ENCODE measurements at regions not wholly inside any gene's neighbourhood (a gene's known extent, or its start where the extent isn't known, plus 50 kb on each side); places are given as distances from the start of the nearest gene placed in this dataset.

DNA sequence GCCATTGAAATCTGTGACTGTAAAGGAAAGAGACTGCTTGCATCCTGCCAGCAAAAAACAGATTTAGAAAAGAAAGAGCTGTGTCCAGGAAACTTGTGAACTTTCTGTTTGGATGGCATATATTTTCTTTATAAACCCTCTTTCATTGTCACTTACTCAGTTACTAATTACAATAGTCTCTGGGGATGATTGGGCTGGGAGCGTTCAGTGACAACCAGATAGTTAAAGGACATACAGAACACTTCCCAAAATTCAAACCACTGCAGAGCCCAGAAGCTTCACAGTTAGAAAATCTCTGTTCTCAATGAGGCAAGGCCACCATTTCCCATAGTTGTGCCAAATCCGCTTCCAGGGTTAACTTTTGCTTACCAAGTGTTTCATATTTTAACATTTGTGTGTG lies 98.6 kb upstream of the TAB2 start:
- Histone ChIP-seq H3K9ac (ENCODE audit: low read depth, low read length) (no peak overlapping the region), H3K36me3 (ENCODE audit: insufficient read depth, low read length) (no peaks in the 10 kb centered on the region), H3K4me1 (ENCODE audit: insufficient read depth, low read length) (peaks cover 7% of the 10 kb centered on the region; the same call in 1 of the 2 replicates), H3K27ac (ENCODE audit: low read depth, low read length) (no peak overlapping the region), H3K27me3 (ENCODE audit: insufficient read depth, low read length) (no peaks in the 10 kb centered on the region), H3K4me3 (ENCODE audit: low read length) (no peak overlapping the region), H3K9me3 (ENCODE audit: insufficient read depth, low read depth, low read length) (no peaks in the 10 kb centered on the region)
- WGBS, result 100% methylated on average over 2 of the region's 2 CpGs

DNA sequence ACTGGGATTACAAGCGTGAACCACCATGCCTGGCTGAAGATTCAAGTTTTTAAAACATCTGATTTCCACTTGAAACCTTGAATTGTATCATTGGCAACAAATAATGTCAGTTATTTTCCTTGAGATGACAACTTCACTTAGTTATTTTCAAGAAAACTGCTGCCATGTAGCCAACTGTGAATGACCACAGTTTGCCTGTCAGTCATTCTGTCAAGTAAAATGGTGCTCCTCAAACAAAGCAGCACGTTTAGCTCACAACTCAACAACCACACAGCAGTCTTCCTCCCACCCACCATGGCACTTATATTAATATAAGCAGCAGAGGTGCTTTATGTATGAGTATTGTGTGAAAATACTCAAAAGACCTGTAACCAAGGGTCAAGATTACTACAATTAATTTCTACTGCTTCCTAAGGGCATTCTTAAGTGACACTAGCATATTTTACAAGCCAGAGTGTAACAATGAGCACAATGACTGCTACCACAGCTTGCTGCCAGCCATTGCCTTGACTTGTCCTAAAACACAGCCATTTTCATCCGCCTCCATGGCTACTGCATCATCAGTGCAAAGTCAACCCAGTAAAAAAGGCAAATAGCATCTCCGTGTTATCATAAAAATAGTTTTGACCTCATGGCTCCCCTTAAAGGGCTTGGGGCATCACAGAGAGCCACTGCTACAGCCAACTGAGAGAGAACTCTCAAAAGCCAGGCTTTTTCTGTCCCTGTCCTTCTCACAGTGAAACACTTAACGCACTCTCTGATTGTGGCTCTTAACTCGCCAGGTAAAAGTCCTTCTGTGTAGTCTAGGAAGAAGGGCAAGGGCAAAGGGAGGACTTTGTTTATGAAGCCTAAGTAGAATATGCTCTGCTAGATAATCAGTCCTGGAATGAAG lies 96.4 kb upstream of the TAB2 start:
- H3K9ac ChIP-seq (ENCODE audit: low read depth, low read length), result no peak overlapping the region
- H3K27me3 ChIP-seq (ENCODE audit: insufficient read depth, low read length), result no peaks in the 10 kb centered on the region
- peaks cover 7% of the 10 kb centered on the region; the same call in 1 of the 2 replicates for H3K4me1 ChIP-seq (ENCODE audit: insufficient read depth, low read length)
- no peaks in the 10 kb centered on the region for H3K9me3 ChIP-seq (ENCODE audit: insufficient read depth, low read depth, low read length)
- no peaks in the 10 kb centered on the region for H3K36me3 ChIP-seq (ENCODE audit: insufficient read depth, low read length)
- H3K27ac ChIP-seq (ENCODE audit: low read depth, low read length), result no peak overlapping the region
- no peak overlapping the region for H3K4me3 ChIP-seq (ENCODE audit: low read length)
- 96% methylated on average over 6 of the region's 6 CpGs for WGBS

DNA sequence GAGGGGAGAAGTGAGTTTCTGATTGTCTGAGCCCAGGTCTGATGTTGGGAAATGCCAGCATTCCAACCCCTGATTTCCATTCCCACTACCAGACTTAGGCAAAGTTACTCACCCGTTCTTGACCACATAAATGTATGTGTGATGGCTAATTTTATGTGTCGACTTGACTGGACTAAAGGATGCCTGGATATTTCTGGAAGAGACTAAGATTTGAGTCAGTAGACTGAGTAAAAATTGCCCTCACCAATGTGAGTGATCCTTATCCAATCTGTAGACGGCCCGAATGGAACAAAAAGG lies 95.8 kb upstream of the TAB2 start:
- Histone ChIP-seq H3K9ac (ENCODE audit: low read depth, low read length) (no peak overlapping the region), H3K36me3 (ENCODE audit: insufficient read depth, low read length) (no peaks in the 10 kb centered on the region), H3K4me1 (ENCODE audit: insufficient read depth, low read length) (peaks cover 5% of the 10 kb centered on the region; the same call in 1 of the 2 replicates), H3K4me3 (ENCODE audit: low read length) (no peak overlapping the region), H3K27ac (ENCODE audit: low read depth, low read length) (no peak overlapping the region), H3K9me3 (ENCODE audit: insufficient read depth, low read depth, low read length) (no peaks in the 10 kb centered on the region), H3K27me3 (ENCODE audit: insufficient read depth, low read length) (no peaks in the 10 kb centered on the region)
- 98% methylated on average over 4 of the region's 4 CpGs for WGBS

DNA sequence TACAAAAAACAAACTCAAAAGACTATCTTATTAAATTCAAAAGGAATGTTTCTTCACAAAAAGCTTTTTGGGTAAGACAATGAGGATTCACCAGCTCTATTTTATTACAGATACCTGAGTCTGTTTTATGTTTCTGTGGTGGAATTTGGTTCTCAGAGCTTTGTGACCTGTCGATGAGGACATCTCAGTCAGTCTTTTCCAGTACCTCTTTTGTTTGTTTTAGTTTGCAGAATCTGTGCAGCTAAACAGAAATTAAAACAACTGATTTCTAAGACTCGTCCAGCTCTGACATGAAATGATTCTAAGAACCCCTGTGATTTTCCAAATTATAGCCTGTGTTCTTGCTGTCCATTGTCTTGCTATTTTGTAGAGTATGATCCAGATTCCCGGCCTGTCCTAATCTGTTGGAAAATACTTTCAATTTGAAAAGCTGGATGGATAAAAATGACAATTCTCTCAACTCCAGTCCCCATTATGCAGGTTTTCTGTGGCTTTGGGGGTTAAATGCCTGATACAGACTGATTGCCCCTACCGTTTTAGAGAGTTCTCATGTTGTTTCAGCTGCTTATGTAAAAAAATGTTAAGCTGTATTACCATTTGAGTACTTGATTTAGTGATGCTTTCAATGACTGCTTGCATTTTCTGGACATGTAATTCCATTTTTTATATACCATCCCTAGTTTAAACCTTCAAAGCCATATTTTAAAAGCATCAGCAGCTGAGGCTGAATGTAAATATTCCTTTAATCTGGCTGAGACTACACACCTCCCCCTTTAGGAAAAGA lies 94.2 kb upstream of the TAB2 start:
- H3K36me3 ChIP-seq (ENCODE audit: insufficient read depth, low read length), result no peaks in the 10 kb centered on the region
- no peaks in the 10 kb centered on the region for H3K27me3 ChIP-seq (ENCODE audit: insufficient read depth, low read length)
- no peak overlapping the region for H3K4me3 ChIP-seq (ENCODE audit: low read length)
- no peak overlapping the region for H3K9ac ChIP-seq (ENCODE audit: low read depth, low read length)
- peaks cover 7% of the 10 kb centered on the region for H3K4me1 ChIP-seq (ENCODE audit: insufficient read depth, low read length)
- H3K9me3 ChIP-seq (ENCODE audit: insufficient read depth, low read depth, low read length), result no peaks in the 10 kb centered on the region
- H3K27ac ChIP-seq (ENCODE audit: low read depth, low read length), result no peak overlapping the region
- 84% methylated on average over 3 of the region's 4 CpGs for WGBS

DNA sequence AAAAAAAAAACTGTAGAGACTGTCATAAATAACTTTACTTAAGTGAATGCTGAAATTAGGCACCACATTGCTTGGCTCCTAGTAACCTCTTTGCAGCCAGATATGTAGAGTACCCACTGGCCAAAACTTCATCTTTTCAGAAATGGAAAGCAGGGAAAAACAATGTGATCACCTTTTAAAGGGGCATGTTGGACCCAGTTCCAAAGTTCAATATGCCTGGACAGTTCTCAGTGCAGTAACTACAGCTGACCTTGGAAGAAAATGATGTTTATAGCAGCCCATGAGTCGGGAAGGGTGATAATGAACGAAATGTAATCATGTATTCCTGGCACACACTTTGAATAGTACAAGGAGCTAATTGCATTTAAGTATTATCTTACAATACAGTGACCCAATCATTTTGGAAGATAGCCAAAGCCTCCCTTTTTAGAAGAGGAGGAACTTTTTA lies 93.6 kb upstream of the TAB2 start:
- WGBS, result 94% methylated on average over 2 of the region's 2 CpGs
- H3K27me3 ChIP-seq (ENCODE audit: insufficient read depth, low read length), result no peaks in the 10 kb centered on the region

DNA sequence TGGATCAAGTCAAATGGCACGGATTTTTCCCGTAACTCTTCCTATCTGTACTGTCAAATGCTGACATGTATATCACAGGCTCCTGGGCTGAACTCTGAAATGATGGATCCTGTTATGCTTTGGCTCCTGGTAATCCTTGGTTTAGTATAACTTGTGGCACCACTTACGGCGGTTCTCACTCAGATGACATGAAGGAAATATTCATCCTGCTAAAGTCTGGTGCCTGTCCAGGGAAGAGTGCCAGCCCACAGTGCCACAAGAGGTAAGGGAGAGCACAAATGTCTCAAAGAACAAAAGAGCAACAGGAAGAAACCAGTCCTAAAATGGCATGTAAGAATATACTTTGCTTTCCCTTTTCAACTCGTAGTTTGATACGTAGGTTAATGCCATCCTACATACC lies 93.1 kb upstream of the TAB2 start:
- WGBS, result 94% methylated on average over 6 of the region's 6 CpGs
- H3K27ac ChIP-seq (ENCODE audit: low read depth, low read length), result no peak overlapping the region

More for the DNA sequence above, 93.6 kb upstream of the TAB2 start:
- Histone ChIP-seq H3K27ac (ENCODE audit: low read depth, low read length) (no peak overlapping the region), H3K9ac (ENCODE audit: low read depth, low read length) (no peak overlapping the region), H3K4me1 (ENCODE audit: insufficient read depth, low read length) (peaks cover 8% of the 10 kb centered on the region), H3K36me3 (ENCODE audit: insufficient read depth, low read length) (no peaks in the 10 kb centered on the region), H3K4me3 (ENCODE audit: low read length) (no peak overlapping the region), H3K9me3 (ENCODE audit: insufficient read depth, low read depth, low read length) (no peaks in the 10 kb centered on the region)

DNA sequence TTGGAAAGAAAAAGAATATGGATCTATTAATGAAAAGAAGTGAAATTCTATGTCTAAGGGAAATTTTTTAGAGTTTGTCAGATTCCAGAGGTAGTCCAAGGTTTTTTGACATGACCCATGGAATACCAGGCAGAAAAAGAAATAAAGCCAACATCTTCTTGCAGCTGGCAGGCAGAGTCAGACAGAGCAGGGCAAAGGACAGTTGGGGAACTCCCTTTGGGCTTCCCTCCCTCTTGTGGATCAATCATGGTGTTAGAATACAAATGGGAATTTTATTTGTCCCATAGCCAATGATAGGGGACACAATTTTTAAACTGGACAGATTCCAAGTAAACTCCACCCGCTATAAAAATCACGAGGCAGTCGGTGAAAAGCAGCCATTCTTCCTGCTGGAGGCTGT lies 92.1 kb upstream of the TAB2 start:
- Histone ChIP-seq H3K4me3 (ENCODE audit: low read length) (no peak overlapping the region), H3K9ac (ENCODE audit: low read depth, low read length) (no peak overlapping the region), H3K27ac (ENCODE audit: low read depth, low read length) (no peak overlapping the region), H3K36me3 (ENCODE audit: insufficient read depth, low read length) (no peaks in the 10 kb centered on the region), H3K27me3 (ENCODE audit: insufficient read depth, low read length) (no peaks in the 10 kb centered on the region), H3K9me3 (ENCODE audit: insufficient read depth, low read depth, low read length) (no peaks in the 10 kb centered on the region), H3K4me1 (ENCODE audit: insufficient read depth, low read length) (peaks cover 8% of the 10 kb centered on the region)
- WGBS, result 100% methylated on average over 3 of the region's 3 CpGs

More for the DNA sequence above, 93.1 kb upstream of the TAB2 start:
- no peaks in the 10 kb centered on the region for H3K9me3 ChIP-seq (ENCODE audit: insufficient read depth, low read depth, low read length)
- no peak overlapping the region for H3K9ac ChIP-seq (ENCODE audit: low read depth, low read length)
- H3K36me3 ChIP-seq (ENCODE audit: insufficient read depth, low read length), result no peaks in the 10 kb centered on the region
- H3K27me3 ChIP-seq (ENCODE audit: insufficient read depth, low read length), result no peaks in the 10 kb centered on the region
- peaks cover 8% of the 10 kb centered on the region for H3K4me1 ChIP-seq (ENCODE audit: insufficient read depth, low read length)
- H3K4me3 ChIP-seq (ENCODE audit: low read length), result no peak overlapping the region

DNA sequence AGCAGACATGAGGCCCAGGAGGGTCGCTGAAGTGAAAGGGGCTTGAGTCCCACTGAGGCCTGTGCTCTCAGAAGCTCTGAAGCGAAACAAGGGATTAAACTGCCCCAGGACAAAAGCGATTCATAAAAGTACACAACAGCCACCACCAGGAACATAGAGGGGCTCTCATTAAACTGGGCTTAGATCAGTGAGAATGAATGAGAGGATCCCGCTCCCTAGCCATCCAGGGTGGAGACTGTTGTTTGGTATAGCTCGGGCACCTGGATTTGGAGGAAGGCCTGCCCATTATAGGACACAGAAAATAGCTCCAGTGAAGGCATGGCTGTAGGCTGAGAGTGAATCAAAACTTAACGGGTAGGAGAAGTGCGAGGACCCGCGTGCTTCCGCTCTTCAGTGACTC lies 91.6 kb upstream of the TAB2 start:
- no peaks in the 10 kb centered on the region for H3K27me3 ChIP-seq (ENCODE audit: insufficient read depth, low read length)
- H3K36me3 ChIP-seq (ENCODE audit: insufficient read depth, low read length), result no peaks in the 10 kb centered on the region
- H3K9ac ChIP-seq (ENCODE audit: low read depth, low read length), result no peak overlapping the region
- peaks cover 8% of the 10 kb centered on the region for H3K4me1 ChIP-seq (ENCODE audit: insufficient read depth, low read length)
- H3K4me3 ChIP-seq (ENCODE audit: low read length), result no peak overlapping the region
- no peaks in the 10 kb centered on the region for H3K9me3 ChIP-seq (ENCODE audit: insufficient read depth, low read depth, low read length)
- H3K27ac ChIP-seq (ENCODE audit: low read depth, low read length), result no peak overlapping the region
- WGBS, result 92% methylated on average over 9 of the region's 10 CpGs

DNA sequence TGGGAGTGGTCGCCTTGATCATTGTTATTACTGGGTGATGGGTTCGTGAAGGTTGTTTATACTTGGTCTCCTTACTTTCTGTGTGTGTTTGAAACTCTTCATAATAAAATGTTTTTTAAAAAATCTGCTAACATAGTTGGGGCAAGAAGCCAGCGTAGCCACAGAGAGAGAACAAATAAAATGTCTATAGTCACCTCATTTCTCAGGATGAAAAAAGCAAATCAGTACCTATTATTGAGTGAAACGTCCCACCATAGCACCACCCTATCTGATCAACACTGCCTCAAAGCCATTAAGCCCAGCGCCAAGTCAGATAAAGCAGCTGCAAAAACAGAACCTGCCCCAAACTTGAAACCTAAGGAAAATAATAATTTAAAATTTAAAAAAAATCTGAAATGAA lies 89.7 kb upstream of the TAB2 start:
- WGBS, result 85% methylated on average over 5 of the region's 5 CpGs
- H3K9me3 ChIP-seq (ENCODE audit: insufficient read depth, low read depth, low read length), result no peaks in the 10 kb centered on the region
- H3K27me3 ChIP-seq (ENCODE audit: insufficient read depth, low read length), result no peaks in the 10 kb centered on the region
- H3K9ac ChIP-seq (ENCODE audit: low read depth, low read length), result no peak overlapping the region
- H3K27ac ChIP-seq (ENCODE audit: low read depth, low read length), result no peak overlapping the region
- H3K4me3 ChIP-seq (ENCODE audit: low read length), result no peak overlapping the region
- no peaks in the 10 kb centered on the region for H3K36me3 ChIP-seq (ENCODE audit: insufficient read depth, low read length)
- H3K4me1 ChIP-seq (ENCODE audit: insufficient read depth, low read length), result peaks cover 9% of the 10 kb centered on the region

DNA sequence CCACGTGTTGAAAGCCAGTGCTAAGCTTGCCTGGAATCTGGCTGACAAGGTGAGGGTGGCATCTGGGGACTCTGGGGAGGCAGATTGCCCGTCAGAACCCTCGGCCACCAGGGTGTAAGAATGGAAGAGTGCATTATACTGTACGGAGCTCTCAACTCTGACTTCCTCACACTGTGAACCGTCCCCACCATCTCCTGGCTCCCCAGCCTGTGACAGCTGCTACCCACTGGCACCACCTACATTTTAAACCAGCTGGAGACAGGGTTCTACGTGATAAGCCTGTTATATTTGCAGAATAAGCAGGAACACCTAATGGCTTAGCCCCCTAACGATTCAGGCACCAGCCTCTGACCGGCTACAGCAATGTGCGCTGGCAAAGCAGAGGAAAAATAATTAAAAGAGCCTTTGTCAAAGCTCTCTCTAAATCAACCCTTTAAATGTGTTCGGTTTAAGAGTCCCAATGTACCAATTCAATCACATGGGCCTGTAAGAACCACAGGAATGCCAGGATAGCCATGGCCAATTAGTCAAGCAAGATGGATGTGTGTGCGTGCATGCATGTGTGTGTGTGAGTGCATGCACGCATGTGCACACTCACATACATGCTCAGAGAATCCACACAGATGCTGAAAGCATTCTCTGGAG lies 89.1 kb upstream of the TAB2 start:
- Histone ChIP-seq H3K36me3 (ENCODE audit: insufficient read depth, low read length) (no peaks in the 10 kb centered on the region), H3K4me3 (ENCODE audit: low read length) (no peak overlapping the region), H3K27me3 (ENCODE audit: insufficient read depth, low read length) (no peaks in the 10 kb centered on the region), H3K9ac (ENCODE audit: low read depth, low read length) (no peak overlapping the region), H3K9me3 (ENCODE audit: insufficient read depth, low read depth, low read length) (no peaks in the 10 kb centered on the region), H3K27ac (ENCODE audit: low read depth, low read length) (no peak overlapping the region), H3K4me1 (ENCODE audit: insufficient read depth, low read length) (peaks cover 12% of the 10 kb centered on the region)
- WGBS, result 77% methylated on average over 11 of the region's 12 CpGs

DNA sequence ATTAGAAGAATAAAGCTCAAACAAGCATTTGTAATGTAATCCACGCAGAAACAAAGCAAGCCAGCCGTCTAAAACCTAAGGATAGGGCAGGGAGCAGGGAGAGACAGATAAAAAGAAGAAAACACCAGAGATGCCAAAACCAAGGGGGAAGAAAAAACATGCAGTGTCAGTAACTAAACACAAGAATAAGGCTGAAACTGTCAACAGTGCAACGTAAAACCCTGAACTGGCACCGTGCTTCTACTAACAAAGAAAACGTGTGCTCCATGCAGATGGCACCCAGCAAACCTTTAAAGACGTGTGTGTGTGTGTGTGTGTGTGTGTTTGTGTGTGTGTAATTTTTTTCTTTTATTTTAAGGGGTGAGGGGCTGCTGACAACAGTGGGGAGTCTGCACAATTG lies 88.4 kb upstream of the TAB2 start:
- 91% methylated on average over 6 of the region's 6 CpGs for WGBS
- no peak overlapping the region for H3K9ac ChIP-seq (ENCODE audit: low read depth, low read length)

More for the DNA sequence above, 88.4 kb upstream of the TAB2 start:
- Histone ChIP-seq H3K4me1 (ENCODE audit: insufficient read depth, low read length) (peaks cover 19% of the 10 kb centered on the region), H3K9me3 (ENCODE audit: insufficient read depth, low read depth, low read length) (no peaks in the 10 kb centered on the region), H3K36me3 (ENCODE audit: insufficient read depth, low read length) (no peaks in the 10 kb centered on the region), H3K27ac (ENCODE audit: low read depth, low read length) (no peak overlapping the region), H3K27me3 (ENCODE audit: insufficient read depth, low read length) (no peaks in the 10 kb centered on the region), H3K4me3 (ENCODE audit: low read length) (no peak overlapping the region)

All from HUES64 (cell line).